ENCODE measurements at regions not wholly inside any gene's neighbourhood (a gene's known extent, or its start where the extent isn't known, plus 50 kb on each side); places are given as distances from the start of the nearest gene placed in this dataset.

GRCh38 chr14:55744321-55744720 lies 164.3 kb downstream of the KTN1 start:
- no peak overlapping the region for H3K27ac ChIP-seq (replicated peaks in 1 of 4)
- no peaks in the 10 kb centered on the region for H3K27me3 ChIP-seq
- DNase-seq (ENCODE audit: extremely low spot score): no peak
- WGBS: 99% methylated on average over 4 of the region's 4 CpGs
- H3K36me3 ChIP-seq: no peaks in the 10 kb centered on the region
- no peaks in the 10 kb centered on the region for H3K9me3 ChIP-seq
- no peak overlapping the region for H3K4me3 ChIP-seq
- intact Hi-C loops (cut with DNase I): no loop called here
- TF ChIP-seq, protein P1, sequence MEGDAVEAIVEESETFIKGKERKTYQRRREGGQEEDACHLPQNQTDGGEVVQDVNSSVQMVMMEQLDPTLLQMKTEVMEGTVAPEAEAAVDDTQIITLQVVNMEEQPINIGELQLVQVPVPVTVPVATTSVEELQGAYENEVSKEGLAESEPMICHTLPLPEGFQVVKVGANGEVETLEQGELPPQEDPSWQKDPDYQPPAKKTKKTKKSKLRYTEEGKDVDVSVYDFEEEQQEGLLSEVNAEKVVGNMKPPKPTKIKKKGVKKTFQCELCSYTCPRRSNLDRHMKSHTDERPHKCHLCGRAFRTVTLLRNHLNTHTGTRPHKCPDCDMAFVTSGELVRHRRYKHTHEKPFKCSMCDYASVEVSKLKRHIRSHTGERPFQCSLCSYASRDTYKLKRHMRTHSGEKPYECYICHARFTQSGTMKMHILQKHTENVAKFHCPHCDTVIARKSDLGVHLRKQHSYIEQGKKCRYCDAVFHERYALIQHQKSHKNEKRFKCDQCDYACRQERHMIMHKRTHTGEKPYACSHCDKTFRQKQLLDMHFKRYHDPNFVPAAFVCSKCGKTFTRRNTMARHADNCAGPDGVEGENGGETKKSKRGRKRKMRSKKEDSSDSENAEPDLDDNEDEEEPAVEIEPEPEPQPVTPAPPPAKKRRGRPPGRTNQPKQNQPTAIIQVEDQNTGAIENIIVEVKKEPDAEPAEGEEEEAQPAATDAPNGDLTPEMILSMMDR (IDR thresholded peaks at IDR 0.05): no peak
- no peak for TF ChIP-seq POLR2AphosphoS5 (IDR thresholded peaks at IDR 0.05)
- no peak for TF ChIP-seq EP300 (IDR thresholded peaks at IDR 0.05)
- no peak for TF ChIP-seq POLR2A (IDR thresholded peaks at IDR 0.05; ENCODE audit: low read depth)
- no peaks in the 10 kb centered on the region for H3K4me1 ChIP-seq

DNA sequence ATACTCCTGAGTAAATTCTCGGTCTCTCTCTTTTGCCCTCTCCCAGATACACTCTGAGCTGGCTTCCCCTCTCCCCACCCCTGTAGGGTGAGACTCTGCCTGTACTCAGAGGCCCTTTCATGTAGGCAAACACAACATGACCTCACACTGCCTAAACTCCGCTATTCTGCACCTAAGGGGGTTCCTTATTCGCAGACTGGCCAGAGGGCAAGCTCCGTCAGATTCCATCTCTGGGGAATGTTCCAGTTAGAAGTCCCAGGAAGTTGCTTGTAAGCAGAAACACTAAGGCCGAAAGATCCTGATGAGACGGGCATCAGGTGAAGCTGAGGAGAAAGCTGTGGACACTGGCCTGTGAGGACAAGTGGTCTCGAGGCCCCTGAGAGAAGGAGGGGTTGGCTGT lies 165.9 kb downstream of the KTN1 start:
- Histone ChIP-seq H3K27ac (replicated peaks in 1 of 4) (no peak overlapping the region), H3K36me3 (no peaks in the 10 kb centered on the region), H3K4me3 (no peak overlapping the region), H3K9me3 (no peaks in the 10 kb centered on the region), H3K4me1 (no peaks in the 10 kb centered on the region), H3K27me3 (no peaks in the 10 kb centered on the region)
- TF ChIP-seq EP300 (IDR thresholded peaks at IDR 0.05) (no peak), POLR2AphosphoS5 (IDR thresholded peaks at IDR 0.05) (no peak), POLR2A (IDR thresholded peaks at IDR 0.05; ENCODE audit: low read depth) (no peak)
- TF ChIP-seq, protein P1 (IDR thresholded peaks at IDR 0.05): no peak
- intact Hi-C loops (cut with DNase I): no loop called here
- WGBS: 93% methylated on average over 7 of the region's 7 CpGs
- DNase-seq (ENCODE audit: extremely low spot score): no peak

DNA sequence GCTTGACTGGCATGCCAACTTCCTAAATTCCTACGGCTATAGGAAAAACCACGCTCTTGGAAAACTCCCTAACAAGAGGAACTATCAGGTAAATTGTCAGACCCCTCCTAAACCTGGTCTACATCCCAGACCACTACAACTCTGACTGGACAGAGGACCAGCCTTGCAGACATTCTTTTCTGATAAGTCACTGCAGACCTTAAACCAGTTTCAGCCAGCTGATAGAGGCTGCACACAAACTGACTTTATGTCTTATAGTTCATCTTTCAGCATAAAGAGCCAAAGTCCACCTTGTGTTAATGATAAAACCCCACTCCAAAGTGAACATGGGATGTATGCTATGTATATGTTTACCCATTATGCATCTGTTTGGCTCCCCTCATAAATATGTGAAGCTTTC lies 166.6 kb downstream of the KTN1 start:
- WGBS: 96% methylated on average over 2 of the region's 2 CpGs
- TF ChIP-seq, protein P1 (IDR thresholded peaks at IDR 0.05): no peak
- no peaks in the 10 kb centered on the region for H3K27me3 ChIP-seq
- no peak overlapping the region for H3K4me3 ChIP-seq
- H3K27ac ChIP-seq (replicated peaks in 1 of 4): no peak overlapping the region
- DNase-seq (ENCODE audit: extremely low spot score): no peak
- H3K36me3 ChIP-seq: no peaks in the 10 kb centered on the region
- intact Hi-C loops (cut with DNase I): no loop called here
- no peaks in the 10 kb centered on the region for H3K4me1 ChIP-seq
- H3K9me3 ChIP-seq: no peaks in the 10 kb centered on the region

GRCh38 chr14:55747186-55747585 lies 167.2 kb downstream of the KTN1 start:
- Histone ChIP-seq H3K4me1 (no peaks in the 10 kb centered on the region), H3K27ac (replicated peaks in 1 of 4) (no peak overlapping the region), H3K9me3 (no peaks in the 10 kb centered on the region), H3K36me3 (no peaks in the 10 kb centered on the region), H3K27me3 (no peaks in the 10 kb centered on the region), H3K4me3 (no peak overlapping the region)
- WGBS: 98% methylated on average over 5 of the region's 6 CpGs
- no peak for TF ChIP-seq POLR2A (IDR thresholded peaks at IDR 0.05; ENCODE audit: low read depth)
- TF ChIP-seq POLR2AphosphoS5 (IDR thresholded peaks at IDR 0.05): no peak
- no peak for TF ChIP-seq EP300 (IDR thresholded peaks at IDR 0.05)
- TF ChIP-seq, protein P1 (IDR thresholded peaks at IDR 0.05): no peak
- no peak for DNase-seq (ENCODE audit: extremely low spot score)
- intact Hi-C loops (cut with DNase I): no loop called here

GRCh38 chr14:55749201-55749812 lies 169.3 kb downstream of the KTN1 start:
- Histone ChIP-seq H3K9me3 (no peaks in the 10 kb centered on the region), H3K36me3 (no peaks in the 10 kb centered on the region), H3K4me3 (no peak overlapping the region), H3K27me3 (no peaks in the 10 kb centered on the region), H3K27ac (replicated peaks in 1 of 4) (no peak overlapping the region), H3K4me1 (peaks cover 0 to 14% (median 12%) of the 10 kb centered on the region in 4 donors)
- WGBS: 89% methylated on average over 1 of the region's 1 CpG
- DNase-seq (ENCODE audit: extremely low spot score): no peak
- TF ChIP-seq EP300 (IDR thresholded peaks at IDR 0.05): no peak
- TF ChIP-seq, protein P1 (IDR thresholded peaks at IDR 0.05): no peak
- TF ChIP-seq POLR2A (IDR thresholded peaks at IDR 0.05; ENCODE audit: low read depth): no peak
- TF ChIP-seq POLR2AphosphoS5 (IDR thresholded peaks at IDR 0.05): no peak
- intact Hi-C loops (cut with DNase I): no loop called here
